Bronchial epithelial cell (primary cell): ENCODE measurements at regions not wholly inside any gene's neighbourhood (a gene's known extent, or its start where the extent isn't known, plus 50 kb on each side); places are given as distances from the start of the nearest gene placed in this dataset.
A peak's percentile ranks its signal among the peaks of the same experiment; 100 is the strongest.
"Not testable (repeated sequence)": the region's sequence is repeated elsewhere in the genome, so short reads cannot be mapped to it uniquely, and the experiment has no call there.

Source experiments
- DNase-seq: peaks from one replicate; pipeline ENCODE4 v3.0.0-alpha.2; 2010; ENCODE audit warnings: low read depth
- FAIRE-seq: peaks from 2 replicates; lab custom pipeline; 2011; peaks lifted over from hg19 to GRCh38; lab: Jason Lieb, UNC
- H3K27me3 ChIP-seq: 2 replicates; pipeline ENCODE4 v1.5.1; 2011; ENCODE audit warnings: low read length; ENCODE audit not compliant: control insufficient read depth, insufficient read depth
- H3K36me3 ChIP-seq: 2 replicates; pipeline ENCODE4 v1.5.1; 2011; ENCODE audit warnings: low read length; ENCODE audit not compliant: control insufficient read depth, insufficient read depth
- H3K4me3 ChIP-seq: 2 replicates; pipeline ENCODE4 v1.5.1; 2011; ENCODE audit warnings: mild to moderate bottlenecking, low read depth, low read length, control low read depth
- TF ChIP-seq, protein P1 (sequence below): IDR thresholded peaks from 2 replicates; pipeline ENCODE4 v1.5.1; 2011; ENCODE audit warnings: mild to moderate bottlenecking, moderate library complexity, low read length, control low read depth, inconsistent platforms; ENCODE audit not compliant: insufficient read depth, severe bottlenecking

DNA sequence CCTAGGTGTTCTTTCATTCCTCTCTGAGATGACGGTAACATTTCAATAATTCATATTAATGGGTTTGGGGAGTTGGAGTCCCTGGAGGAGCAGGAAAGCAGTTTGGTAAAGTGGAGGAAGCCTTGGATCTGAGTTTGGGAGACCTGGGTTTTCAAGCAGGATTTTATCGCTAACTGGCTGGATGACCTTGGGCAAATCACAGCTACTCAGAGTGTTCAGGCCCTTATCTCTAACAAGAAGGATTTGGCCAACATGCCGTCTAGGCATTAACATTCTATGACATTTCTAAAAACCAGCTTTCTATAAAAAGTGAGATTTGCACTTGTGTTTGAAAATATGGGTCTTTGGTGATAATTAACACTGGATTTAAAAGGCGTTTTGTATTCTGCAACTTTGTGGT lies 59.7 kb upstream of the MEX3C start:
- Histone ChIP-seq H3K27me3 (no peaks in the 10 kb centered on the region), H3K4me3 (no peak overlapping the region), H3K36me3 (no peaks in the 10 kb centered on the region)
- DNase-seq (no peak), FAIRE-seq (no peak)
- TF ChIP-seq, protein P1, sequence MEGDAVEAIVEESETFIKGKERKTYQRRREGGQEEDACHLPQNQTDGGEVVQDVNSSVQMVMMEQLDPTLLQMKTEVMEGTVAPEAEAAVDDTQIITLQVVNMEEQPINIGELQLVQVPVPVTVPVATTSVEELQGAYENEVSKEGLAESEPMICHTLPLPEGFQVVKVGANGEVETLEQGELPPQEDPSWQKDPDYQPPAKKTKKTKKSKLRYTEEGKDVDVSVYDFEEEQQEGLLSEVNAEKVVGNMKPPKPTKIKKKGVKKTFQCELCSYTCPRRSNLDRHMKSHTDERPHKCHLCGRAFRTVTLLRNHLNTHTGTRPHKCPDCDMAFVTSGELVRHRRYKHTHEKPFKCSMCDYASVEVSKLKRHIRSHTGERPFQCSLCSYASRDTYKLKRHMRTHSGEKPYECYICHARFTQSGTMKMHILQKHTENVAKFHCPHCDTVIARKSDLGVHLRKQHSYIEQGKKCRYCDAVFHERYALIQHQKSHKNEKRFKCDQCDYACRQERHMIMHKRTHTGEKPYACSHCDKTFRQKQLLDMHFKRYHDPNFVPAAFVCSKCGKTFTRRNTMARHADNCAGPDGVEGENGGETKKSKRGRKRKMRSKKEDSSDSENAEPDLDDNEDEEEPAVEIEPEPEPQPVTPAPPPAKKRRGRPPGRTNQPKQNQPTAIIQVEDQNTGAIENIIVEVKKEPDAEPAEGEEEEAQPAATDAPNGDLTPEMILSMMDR, result no peak

DNA sequence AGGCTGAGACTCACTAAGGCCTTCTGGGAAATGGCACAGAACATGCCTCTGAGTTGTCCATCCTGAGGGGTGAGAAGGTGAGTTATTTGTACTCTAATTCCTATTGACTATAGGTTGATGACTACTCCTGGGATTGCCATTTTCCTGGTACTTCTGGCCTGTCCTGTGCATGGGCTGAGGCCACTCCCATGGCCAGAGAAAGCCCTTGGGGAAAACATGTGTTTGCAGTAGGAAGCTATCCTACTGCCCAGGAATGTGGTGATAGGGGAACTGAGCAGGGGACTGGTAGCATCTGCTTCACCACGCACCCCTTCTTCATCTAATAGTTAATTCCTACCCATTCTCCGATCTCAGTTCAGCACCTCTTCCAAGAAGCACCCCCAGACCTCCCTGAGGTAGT lies 62.6 kb upstream of the MEX3C start:
- no peak for FAIRE-seq
- H3K36me3 ChIP-seq, result no peaks in the 10 kb centered on the region
- no peaks in the 10 kb centered on the region for H3K27me3 ChIP-seq
- TF ChIP-seq, protein P1, result no peak
- no peak for DNase-seq
- no peak overlapping the region for H3K4me3 ChIP-seq

- FAIRE-seq, H3K4me3 ChIP-seq, H3K27me3 ChIP-seq, H3K36me3 ChIP-seq: not testable (repeated sequence)
- DNase-seq, result peak; percentile 63
Observed at GRCh38 chr18:51266077-51266476, 68.6 kb upstream of the MEX3C start.

DNA sequence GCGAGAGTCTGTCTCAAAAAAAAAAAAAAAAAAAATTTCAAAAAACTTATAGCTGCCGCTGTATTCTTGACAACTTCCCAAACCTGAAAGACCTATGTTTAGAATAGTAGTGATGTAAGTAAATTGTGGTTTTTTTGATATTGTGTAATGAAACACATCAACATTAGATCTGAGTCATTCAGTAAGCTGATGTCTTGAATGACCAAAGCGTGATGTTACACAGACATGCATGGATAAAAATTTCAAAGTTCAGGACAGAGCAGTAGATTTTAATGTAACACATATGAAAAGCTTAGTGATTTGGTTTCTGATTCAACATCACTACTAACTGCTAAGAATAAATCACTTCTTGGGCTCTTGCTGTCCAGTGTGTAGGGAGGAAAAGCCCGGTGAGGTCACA lies 69.3 kb upstream of the MEX3C start:
- Histone ChIP-seq H3K27me3 (no peaks in the 10 kb centered on the region), H3K4me3 (no peak overlapping the region), H3K36me3 (no peaks in the 10 kb centered on the region)
- FAIRE-seq (no peak), DNase-seq (peak; percentile 92)
- TF ChIP-seq, protein P1, result no peak

GRCh38 chr18:51273437-51273836 lies 76.0 kb upstream of the MEX3C start:
- Histone ChIP-seq H3K36me3 (no peaks in the 10 kb centered on the region), H3K27me3 (no peaks in the 10 kb centered on the region), H3K4me3 (no peak overlapping the region)
- FAIRE-seq, result no peak
- TF ChIP-seq, protein P1, result no peak
- DNase-seq, result no peak

GRCh38 chr18:51275712-51276476 lies 78.4 kb upstream of the MEX3C start:
- FAIRE-seq, result no peak
- Histone ChIP-seq H3K36me3 (no peaks in the 10 kb centered on the region), H3K4me3 (no peak overlapping the region), H3K27me3 (no peaks in the 10 kb centered on the region)
- DNase-seq, result no peak
- TF ChIP-seq, protein P1, result no peak
